ENCODE measurements at regions not wholly inside any gene's neighbourhood (a gene's known extent, or its start where the extent isn't known, plus 50 kb on each side); places are given as distances from the start of the nearest gene placed in this dataset.
"Not testable (repeated sequence)": the region's sequence is repeated elsewhere in the genome, so short reads cannot be mapped to it uniquely, and the experiment has no call there.

- DNase-seq = no peak
These were observed 428.1 kb upstream of the ID2 start for GRCh38 chr2:8253781-8254180.

- not testable (repeated sequence) for DNase-seq
These were observed 427.6 kb upstream of the ID2 start for GRCh38 chr2:8254214-8254613.

- DNase-seq = no peak
These were observed 426.9 kb upstream of the ID2 start for GRCh38 chr2:8254791-8255447.

DNA sequence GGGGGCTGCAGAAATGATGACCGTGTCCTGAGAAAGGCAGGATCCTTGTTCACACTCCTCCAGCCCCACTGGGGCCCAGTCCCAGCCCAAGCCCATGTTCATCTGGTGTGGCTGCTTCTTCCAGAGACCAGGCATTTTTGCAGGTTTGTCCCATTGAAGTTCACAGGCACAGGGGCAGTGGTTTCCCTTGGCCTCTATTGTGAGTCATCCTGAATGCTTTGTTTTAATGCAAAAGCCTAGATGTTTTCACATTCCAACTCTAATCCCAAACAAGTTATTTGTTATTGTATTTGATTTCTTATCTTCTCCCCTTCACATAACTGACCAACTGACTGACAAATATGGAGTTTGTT is 426.4 kb upstream of the ID2 start:
- no peak for DNase-seq

GRCh38 chr2:8256905-8257304 is 425.0 kb upstream of the ID2 start:
- no peak for DNase-seq

- no peak for DNase-seq
These were observed 424.4 kb upstream of the ID2 start for GRCh38 chr2:8257502-8257901.

- DNase-seq = no peak
These were observed 423.4 kb upstream of the ID2 start for GRCh38 chr2:8258406-8258805.

GRCh38 chr2:8259106-8259840 is 422.6 kb upstream of the ID2 start:
- no peak for DNase-seq

DNA sequence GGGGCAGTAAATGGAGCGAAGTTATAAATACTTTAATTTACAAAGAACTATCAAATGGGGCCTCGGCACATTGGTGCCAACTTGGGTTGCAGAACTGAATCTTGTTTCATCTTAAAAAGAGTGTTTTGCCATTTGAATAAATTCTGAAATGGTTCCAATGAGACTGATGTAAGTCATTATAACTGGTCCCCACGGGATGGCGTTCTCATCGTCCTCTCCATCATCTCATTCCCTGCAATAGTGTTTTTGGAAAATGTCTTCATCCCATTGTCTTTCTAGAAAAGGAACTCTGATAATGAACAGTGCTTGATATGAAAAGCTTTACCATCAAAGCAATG is 422.0 kb upstream of the ID2 start:
- DNase-seq = no peak

DNA sequence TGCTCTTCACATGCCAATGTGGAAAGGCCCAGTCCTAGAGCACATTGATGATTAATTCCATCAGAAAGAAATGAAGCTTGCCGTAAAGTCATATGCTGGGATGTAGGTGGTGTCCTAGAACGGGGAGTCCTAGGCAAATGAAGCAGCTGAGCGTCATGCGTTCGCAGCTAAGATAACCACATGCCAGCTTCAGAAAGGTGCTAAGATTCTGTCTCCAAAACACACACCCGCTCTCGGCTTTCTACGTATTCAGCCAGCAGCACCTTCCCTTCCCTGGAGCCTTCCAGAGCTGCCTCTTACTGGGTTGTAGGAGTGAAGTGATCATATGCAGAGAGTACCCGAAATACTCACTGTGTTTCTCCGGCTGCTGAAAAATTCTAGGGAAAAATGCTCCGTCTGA is 421.6 kb upstream of the ID2 start:
- no peak for DNase-seq

DNA sequence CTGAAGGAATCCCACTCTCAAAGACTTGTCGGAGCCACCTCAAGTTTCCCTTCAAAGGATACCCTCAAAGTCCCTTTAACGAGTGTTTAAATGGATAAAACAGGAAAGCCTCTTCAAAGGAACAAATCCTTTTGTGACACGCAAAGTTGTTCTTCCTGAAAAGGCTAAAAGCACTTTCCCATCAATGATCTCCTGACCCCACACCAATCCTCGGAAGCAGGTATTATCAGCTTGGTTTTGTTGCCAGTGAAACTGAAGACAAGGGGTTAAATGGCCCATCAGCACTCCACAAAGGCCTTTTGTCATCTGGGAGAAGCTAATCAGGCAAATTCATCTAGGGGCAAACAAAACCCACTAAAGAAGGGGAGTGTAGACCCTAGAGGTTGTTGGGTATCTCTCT is 418.0 kb upstream of the ID2 start:
- DNase-seq = no peak

GRCh38 chr2:8264981-8265380 is 416.9 kb upstream of the ID2 start:
- no peak for DNase-seq

GRCh38 chr2:8265476-8266226 is 416.2 kb upstream of the ID2 start:
- DNase-seq = no peak

DNA sequence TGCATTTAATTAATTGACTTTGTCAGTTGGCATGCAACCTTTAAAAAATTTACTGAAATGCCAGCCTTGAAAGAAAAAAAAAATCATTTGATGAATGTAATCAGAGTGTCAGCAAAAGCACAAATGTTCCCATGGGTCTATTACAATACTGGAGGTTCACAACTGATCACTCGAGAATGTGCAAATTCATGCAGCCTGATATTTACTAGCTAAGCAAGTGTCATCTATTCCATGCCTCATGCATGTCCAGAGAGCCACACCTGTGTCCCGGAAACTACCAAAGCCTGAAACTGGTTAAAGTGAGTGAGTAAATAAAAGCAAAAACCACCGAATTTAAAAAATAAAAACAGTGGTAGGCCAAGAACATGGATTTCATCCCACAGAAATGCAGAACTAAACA is 415.3 kb upstream of the ID2 start:
- no peak for DNase-seq

DNA sequence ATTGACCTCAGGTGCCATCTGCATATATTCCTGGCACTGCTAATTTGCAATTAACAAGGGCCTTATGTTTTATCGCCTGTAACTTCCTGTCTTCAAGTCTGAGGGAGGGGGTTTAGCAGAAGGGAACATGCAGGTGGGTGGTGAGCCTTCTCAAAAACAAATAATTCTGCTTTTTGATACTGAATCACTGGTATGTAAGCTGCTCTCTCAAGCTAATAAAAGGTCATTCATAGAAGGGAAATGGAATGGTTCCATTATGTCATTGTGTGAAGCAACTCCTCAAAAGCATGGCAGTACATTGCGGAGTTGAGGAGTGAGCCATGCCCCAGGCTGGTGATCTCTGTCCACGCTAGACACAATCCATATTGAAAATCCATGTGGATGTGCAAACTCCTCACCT is 414.8 kb upstream of the ID2 start:
- no peak for DNase-seq

DNA sequence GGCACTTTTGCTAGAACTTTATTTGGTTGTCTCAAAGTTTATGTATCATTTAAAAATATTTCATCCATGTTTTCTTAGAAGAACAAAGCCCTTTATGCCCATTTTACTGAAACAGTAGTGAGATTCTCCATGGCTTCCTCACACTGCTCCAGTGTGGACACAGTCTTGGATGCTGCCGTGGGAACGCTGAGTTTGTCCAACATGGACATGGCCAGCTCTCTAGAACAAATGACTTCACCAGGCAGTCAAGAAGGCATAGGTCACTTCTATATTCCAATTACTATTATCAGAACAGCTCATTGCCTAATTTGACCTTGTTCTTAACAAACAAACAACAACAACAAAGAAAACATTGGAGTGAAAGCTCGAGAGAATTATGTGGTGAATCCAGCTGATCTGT is 414.1 kb upstream of the ID2 start:
- no peak for DNase-seq

DNA sequence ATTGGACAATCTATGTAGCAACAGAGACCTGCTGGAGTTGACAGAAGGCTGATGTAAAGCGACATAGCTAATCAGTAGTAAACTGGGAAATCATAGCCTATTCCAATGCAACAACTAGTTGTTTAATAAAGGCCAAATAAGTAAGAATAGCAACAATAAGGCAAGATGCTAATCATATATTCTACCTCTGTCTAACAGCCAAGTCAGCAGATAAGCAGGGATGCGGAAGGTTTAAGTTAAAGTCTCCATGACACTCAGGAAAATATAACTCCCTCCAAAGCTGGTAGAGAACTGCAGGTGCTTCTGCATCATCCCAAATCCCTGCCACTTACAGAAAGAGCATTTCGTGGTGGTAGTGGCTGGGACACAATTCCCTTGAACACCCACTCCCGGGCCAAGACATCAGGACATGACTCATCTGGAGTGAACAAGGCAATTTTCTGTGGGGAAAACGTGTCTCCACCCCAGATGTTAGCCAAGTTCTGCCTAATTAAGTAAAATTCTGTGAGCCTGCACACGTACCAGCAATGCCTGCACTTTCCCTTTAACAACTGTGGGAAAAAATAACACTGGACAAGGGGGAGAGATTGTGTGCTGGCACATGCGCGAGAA is 413.6 kb upstream of the ID2 start:
- DNase-seq = no peak

DNA sequence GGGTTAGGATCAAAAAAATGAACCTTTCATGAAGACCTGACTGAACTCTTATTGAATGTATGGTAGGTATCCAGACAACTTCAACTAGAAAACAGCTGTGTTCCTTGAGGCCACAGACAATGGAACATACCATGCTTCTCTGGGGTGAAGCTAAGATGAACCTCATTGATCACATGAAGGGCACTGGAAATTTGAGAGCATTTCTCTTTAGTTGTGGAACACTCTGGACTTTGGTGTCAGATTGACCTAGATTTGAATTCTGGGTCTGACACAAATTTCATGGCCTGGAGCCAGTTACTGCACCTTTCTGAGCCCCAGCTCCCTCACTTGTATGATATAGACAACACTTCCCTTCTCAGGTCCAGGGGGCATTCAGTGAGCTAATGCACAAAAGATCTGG is 411.2 kb upstream of the ID2 start:
- DNase-seq = no peak

- DNase-seq = no peak
These were observed 410.4 kb upstream of the ID2 start for GRCh38 chr2:8271461-8271860.

DNA sequence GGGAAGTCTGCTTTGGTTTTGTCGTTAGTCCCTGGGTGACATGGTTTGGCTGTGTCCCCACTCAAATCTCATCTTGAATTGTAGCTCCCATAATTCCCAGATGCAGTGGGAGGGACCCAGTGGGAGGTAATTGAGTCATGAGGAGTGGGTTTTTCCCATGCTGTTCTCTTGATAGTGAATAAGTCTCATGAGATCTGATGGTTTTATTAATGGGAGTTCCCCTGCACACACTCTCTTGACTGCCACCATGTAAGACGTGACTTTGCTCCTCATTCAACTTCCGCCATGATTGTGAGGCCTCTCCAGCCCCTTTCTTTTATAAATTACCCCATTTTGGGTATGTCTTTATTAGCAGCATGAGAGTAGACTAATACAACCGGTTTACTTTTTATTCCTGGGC is 405.8 kb upstream of the ID2 start:
- no peak for DNase-seq

- DNase-seq = no peak
These were observed 403.8 kb upstream of the ID2 start for GRCh38 chr2:8277921-8278571.

DNA sequence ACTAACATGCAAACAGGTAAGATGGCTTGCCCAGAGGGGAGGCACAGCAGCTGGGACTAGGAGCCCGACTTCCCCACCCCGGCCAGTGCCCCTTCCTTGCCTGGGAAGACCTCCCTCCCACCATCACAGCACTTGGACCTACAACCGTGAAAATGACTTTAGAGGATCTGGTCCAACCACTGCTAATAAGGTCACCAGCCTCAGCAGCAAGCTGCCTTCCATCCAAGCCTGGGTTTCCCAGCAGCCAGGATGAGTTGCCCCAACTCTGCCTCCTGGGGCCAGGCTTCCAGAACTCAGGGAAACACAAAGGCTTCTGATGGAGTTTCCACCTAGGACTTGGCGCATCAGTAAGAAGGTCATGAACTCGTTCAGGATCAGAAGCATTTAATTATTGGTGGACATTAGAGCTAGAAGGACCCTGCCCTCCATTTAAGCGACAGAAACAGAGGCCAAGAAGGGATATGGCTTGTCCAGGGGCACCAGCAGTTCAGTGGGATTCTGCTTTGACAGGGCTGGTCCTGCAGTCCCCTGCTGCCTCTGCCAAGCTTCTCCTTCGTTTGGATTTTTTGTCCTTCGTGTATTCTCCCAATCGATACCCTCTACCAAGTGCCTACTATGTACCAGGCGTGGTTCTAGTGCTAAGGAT is 403.0 kb upstream of the ID2 start:
- no peak for DNase-seq

DNA sequence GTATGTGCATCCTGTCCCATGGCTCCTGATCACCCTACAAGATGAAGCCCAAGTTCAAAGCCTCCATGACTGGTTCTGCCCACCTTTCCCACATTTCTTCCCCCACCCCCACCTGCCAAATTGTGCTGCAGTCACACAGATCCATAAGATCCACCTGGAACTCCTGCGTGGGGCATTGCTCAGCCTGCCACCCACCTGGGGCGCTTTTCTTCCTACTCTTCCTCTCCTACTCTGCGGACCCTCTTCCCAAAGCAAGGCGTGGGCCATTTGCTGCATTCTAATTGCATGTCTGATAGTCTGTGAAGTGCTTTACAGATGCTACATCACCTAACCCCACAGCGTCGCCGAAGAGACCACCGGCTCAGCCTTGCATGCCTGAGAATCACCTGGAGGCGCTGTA is 402.4 kb upstream of the ID2 start:
- DNase-seq = no peak
